ENCODE measurements at regions not wholly inside any gene's neighbourhood (a gene's known extent, or its start where the extent isn't known, plus 50 kb on each side); places are given as distances from the start of the nearest gene placed in this dataset.

- TF ChIP-seq CTCF (IDR thresholded peaks at IDR 0.05) (no peak), POLR2A (IDR thresholded peaks at IDR 0.05) (no peak)
These were observed 67.8 kb downstream of the CASP12 start for GRCh38 chr11:104830508-104830907.
